HT1080 (cell line): ENCODE measurements at regions not wholly inside any gene's neighbourhood (a gene's known extent, or its start where the extent isn't known, plus 50 kb on each side); places are given as distances from the start of the nearest gene placed in this dataset.

ENCODE experiments used
- DNase-seq: peaks from one replicate; pipeline ENCODE4 v3.0.0-alpha.2; 2015; ENCODE audit warnings: low read depth

- DNase-seq = no peak
Measured at GRCh38 chr11:45446434-45446833, 160.3 kb upstream of the SYT13 start.

GRCh38 chr11:45444796-45445195, 158.7 kb upstream of the SYT13 start:
- peak; percentile 14 for DNase-seq

DNA sequence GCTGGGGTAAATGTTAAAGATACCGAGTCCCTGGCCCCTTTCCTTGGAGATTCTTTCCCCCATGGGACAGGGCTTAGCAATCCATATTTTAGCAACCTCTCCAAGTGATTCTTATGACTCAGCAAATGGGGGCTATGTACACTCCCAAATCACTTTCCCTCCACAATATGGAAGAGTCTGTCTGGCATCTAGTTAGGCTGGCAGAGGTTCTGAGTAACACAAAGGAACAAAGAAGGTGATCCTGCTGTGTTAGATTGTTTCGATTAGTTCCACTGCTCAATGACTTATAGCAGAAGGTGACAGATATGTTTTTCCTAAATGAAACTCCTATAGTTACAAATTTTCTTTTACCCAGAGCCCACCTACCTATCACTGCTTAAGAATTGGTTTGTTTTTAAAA, 154.0 kb upstream of the SYT13 start:
- DNase-seq = no peak

DNA sequence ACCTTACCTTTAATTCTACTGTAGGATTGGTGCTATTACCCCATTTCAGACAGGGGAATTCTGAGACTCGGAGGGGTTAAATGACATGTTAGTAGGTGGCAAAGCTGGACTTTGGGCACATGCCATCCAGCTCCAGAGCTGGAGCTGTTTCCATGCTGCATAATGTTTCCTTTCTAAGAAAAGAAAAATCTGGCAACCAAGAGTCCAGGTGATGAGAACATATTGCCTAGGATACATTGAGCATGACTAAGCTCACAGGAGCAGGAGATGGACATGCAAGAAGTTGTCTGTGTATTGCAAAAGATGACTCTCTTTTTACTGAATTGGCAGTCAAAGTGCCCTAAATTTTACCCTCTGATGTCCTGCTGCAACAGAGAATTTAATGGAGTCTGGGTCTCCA, 150.8 kb upstream of the SYT13 start:
- DNase-seq = no peak

DNA sequence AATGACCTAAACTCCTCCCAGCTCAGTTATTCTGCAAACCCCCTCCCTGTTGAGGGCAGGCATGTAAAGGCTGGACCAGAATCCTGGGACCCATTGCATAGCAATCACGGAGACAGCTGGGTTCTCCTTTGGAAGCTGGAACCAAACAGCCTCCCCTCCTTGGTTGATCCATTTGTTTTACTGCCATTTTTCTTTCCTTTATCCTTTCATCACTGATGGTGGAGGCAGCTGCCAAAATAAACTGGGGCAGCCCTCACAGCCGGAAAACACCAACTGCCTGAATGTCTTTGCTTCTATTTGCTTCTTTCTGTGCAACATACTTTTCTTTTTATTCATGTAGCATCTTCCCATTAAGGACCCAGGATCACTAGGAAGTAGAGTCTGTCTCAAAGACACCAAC, 150.0 kb upstream of the SYT13 start:
- no peak for DNase-seq

GRCh38 chr11:45435706-45436105, 149.6 kb upstream of the SYT13 start:
- DNase-seq = no peak

DNA sequence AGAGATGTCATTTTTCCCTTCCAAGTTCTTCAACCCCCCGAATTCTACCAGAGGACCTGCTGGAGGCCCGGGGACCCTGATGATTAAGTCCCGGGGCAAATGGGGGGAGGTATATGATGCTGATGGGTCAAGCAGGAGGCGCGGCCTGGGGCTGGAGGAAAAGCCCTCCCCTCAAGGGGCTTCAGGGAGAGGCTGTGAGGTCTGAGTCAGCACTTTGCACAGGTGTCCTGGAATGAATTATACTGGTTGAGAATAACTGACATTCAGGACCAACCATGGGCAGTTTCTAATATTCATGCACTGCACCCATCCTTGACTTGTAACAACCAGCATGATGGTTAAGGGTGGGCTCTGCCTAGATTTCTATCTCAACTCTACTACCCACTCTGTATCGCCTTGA, 146.8 kb upstream of the SYT13 start:
- DNase-seq = no peak

- DNase-seq = no peak
Measured at GRCh38 chr11:45432100-45432499, 146.0 kb upstream of the SYT13 start.

DNA sequence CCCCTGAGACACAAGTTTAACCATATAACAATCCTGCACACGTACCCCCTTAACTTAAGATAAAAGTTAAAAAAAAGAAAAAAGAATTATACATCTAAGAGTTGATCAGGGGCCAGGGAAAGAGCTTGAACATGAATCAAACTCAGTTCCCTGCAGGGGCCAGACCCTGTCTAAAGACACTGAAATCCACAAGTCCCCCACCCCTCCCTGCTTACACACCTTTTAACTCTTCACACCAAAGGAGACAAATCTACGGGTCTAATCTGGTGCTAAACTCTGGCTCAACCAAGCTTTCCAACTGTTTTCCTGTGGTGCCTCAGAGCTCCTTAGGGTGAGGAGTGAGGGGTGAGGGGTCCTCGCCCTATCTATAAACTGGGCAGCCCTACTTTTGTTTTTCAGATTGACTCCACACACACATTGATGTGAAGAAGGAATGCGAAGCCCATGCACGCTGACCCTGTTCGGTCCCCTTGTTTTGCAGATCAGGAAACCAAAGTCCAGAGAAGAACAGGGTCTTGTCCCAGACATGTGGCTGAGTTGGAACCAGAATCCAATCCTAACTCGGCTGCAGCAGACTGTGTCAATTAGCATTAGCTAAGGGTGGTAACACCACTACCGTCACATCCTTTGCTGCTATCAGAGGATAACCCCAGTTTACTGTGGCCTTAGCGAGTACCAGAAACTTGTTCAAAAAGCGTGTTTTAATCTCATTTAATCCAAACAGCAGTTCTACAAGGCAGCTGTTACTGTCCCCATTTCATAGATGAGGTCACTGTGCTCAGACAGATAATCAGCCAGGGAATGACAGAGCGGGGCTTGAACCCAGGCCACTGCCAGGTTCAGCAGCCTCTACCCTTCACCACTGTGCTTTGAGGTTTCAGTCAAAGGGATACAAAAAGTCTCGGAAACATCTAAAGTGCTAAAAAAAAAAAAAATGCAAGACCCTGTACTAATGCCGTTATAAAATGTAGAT, 145.2 kb upstream of the SYT13 start:
- DNase-seq = no peak

- DNase-seq = no peak
Measured at GRCh38 chr11:45430361-45430760, 144.2 kb upstream of the SYT13 start.

- DNase-seq = no peak
Measured at GRCh38 chr11:45429719-45430118, 143.6 kb upstream of the SYT13 start.

- DNase-seq = no peak
Measured at GRCh38 chr11:45428541-45429230, 142.5 kb upstream of the SYT13 start.

- no peak for DNase-seq
Measured at GRCh38 chr11:45428116-45428515, 142.0 kb upstream of the SYT13 start.

DNA sequence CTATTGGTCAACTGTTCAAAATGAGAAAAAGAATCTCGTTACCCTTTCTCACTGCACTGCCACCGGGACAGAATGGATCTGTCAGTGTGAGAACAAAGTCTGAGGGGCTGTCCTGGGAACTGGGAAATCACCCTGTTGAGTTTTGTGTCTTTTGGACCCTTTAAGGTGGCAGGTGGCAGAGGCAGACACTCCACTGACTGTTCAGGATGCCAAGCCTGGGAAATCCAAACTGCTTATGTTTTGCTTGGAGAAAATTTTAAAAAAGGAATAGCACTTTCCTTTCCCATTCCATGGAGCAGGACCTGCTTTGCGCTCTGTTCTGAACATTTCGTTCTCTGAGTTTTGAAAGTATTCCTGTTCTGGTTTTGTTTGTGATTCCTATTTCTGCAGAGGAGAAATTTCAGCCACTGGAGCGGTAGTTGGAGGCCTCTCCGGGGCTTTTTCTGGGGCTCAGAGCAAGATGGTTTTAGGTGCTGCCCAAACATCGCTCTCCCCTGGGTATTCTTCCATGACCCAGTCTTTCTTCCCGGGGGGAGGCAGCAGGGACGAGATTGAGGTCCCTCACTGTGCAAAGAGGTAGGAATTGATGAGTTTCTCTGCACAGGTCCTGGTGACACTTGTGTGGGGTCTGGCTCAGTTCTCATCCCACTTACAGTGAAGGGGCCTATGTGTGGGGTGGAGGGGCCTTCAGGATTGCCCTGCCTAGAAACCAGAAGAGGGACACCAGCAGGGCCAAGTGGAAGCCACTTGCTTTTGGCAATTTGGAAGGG, 138.5 kb upstream of the SYT13 start:
- no peak for DNase-seq

- DNase-seq = no peak
Measured at GRCh38 chr11:45423475-45424120, 137.5 kb upstream of the SYT13 start.

- DNase-seq = no peak
Measured at GRCh38 chr11:45423036-45423435, 136.9 kb upstream of the SYT13 start.

DNA sequence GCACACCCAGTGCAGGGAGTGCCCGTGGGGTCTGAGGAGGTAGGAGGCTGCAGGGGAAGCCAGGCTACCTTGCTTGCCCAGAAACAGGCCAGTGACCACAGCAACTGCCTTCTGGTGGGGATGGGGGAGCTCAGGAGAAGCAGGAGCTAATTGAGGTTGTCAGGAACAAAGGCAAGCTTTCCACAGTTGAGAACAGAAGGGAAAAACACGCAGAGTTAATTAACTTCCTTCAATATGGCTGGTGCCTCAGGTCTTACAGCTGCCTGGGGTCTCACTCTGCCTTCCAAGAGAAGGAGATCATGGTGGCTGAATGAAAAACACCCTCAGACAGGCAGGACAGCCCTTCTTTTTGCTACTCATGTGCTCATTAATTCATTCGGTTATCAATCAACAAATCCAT, 127.9 kb upstream of the SYT13 start:
- DNase-seq = no peak

DNA sequence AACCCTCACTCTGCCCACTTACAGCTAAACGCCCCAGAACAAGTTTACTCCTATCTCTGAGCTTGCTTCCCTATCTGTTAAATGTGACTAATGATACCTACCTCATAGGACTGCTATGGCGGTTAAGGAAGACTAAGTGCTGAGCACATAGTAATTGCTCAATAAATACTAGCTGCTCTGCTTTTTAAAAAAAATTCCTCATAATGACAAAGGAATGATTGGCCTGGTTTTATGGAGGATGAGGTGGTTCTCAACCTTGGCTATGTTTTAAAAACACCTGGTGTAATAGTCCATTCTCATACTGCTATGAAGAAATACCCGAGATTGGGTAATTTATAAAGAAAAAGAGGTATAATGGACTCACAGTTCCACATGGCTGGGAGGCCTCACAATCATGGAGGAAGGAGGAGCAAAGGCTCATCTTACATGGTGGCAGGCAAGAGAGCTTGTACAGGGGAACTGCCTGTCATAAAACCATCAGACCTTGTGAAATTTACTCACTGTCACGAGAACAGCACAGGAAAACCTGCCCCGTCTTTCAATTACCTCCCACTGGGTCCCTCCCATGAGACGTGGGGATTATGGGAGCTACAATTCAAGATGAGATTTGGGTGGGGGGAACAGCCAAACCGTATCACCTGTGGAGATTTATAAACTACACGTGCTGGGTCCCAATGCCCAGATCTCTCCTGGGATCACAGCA, 127.2 kb upstream of the SYT13 start:
- DNase-seq = no peak

DNA sequence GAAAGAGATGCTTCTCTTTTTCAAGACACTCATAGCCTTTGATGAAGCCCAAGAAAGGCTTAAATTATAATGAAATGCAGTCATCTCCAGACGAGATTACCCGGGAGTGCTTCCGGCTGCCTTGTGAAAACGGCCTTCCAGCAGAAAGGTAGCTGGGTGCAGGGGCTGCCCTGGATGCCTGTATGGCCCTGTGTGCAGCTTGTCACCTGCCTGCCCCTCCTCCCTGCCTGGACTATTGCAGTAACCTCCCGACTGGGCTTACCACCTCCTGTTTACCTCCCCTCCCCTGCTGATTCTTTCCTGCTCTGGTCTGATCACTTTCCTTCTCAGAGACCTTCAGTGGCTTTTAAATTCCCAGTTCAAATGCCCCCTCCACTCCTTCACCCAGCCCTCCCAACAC, 126.4 kb upstream of the SYT13 start:
- no peak for DNase-seq

GRCh38 chr11:45412051-45412471, 125.9 kb upstream of the SYT13 start:
- DNase-seq = peak; percentile 24
